HAP-1 (cell line): ENCODE measurements at regions not wholly inside any gene's neighbourhood (a gene's known extent, or its start where the extent isn't known, plus 50 kb on each side); places are given as distances from the start of the nearest gene placed in this dataset.

ENCODE experiments used
- DNase-seq, 2 experiments: peaks; one replicate each; pipeline ENCODE4 v3.0.0-alpha.2; 2016 to 2020; ENCODE audit warnings: low spot score in 2 of 2
- H3K27me3 ChIP-seq: fragments of 250-450 bp; sonication (Bioruptor Pico); 2 replicates; pipeline ENCODE4 v1.5.1; 2020; ENCODE audit warnings: low read depth, mild to moderate bottlenecking, moderate library complexity
- H3K36me3 ChIP-seq: fragments of 250-450 bp; sonication (Bioruptor Pico); replicated peaks from 2 replicates; pipeline ENCODE4 v1.5.1; 2020; ENCODE audit warnings: mild to moderate bottlenecking
- H3K4me1 ChIP-seq: fragments of 250-450 bp; sonication (Bioruptor Pico); 2 replicates; pipeline ENCODE4 v1.5.1; 2020; ENCODE audit warnings: mild to moderate bottlenecking
- H3K4me3 ChIP-seq: fragments of 250-450 bp; sonication (Bioruptor Pico); 2 replicates; pipeline ENCODE4 v1.5.1; 2020; ENCODE audit warnings: mild to moderate bottlenecking, moderate library complexity
- H3K9me3 ChIP-seq: fragments of 250-450 bp; sonication (Bioruptor Pico); 2 replicates; pipeline ENCODE4 v1.5.1; 2020; ENCODE audit warnings: mild to moderate bottlenecking, moderate library complexity
- in situ Hi-C: fragments of 300-500 bp; cut with MboI; formaldehyde crosslinking; loops from 3 replicates; pipeline ENCODE4 v1.14.3; 2020; ENCODE audit warnings: low sequenced_read_pairs, inconsistent platforms, mixed read lengths

DNA sequence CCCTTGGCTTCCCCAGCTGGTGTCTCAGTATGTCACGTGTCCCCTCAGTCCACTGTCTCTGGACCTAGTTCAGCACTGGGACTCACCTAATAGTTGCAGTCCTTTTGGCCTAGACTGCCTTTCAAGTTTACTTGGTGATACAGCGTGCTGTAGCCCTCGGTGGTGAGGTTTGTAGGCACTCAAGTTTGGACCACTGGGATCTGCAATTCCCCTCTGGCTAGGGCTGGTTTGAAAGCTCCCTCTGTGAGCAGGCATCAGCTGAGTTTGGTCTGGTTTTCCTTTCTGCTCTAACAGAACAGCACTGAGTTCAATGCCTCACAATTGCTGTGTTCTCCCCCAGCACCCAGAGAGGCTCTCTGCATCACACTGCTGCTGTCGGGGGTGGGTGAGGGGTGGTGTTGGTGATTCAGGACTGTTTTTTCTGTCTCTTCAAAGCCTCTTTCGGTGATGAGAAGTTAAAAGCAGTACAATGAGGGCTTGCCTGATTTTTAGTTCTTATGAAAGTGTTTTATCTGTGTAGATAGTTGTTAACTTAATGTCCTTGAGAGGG lies 494.2 kb downstream of the TDRD15 start:
- no peak overlapping the region for H3K4me3 ChIP-seq
- no peaks in the 10 kb centered on the region for H3K4me1 ChIP-seq
- no peaks in the 10 kb centered on the region for H3K9me3 ChIP-seq
- in situ Hi-C loops, result no loop called here
- H3K36me3 ChIP-seq, result no peaks in the 10 kb centered on the region
- H3K27me3 ChIP-seq, result no peaks in the 10 kb centered on the region
- DNase-seq, result no peak

DNA sequence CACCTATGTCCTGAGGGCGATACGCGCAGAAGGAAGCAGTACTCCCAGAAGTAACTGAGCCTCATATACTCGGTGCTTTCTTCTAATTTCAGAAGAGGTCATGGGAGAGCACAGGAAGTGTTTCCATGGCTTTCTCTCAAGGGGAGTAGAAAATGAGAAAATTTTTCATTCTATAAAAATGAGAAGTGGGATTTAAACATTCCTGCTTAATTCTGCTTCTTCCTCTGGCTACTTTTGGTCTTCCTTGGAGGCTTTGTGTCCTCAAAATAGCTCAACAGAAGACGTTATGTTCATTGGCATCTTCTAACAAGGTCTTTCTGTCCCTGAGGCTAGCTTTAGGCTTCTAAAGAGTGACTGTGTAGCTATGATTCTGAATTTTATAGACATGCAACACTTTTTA lies 497.0 kb downstream of the TDRD15 start:
- in situ Hi-C loops, result no loop called here
- no peak overlapping the region for H3K4me3 ChIP-seq
- H3K9me3 ChIP-seq, result no peaks in the 10 kb centered on the region
- H3K27me3 ChIP-seq, result no peaks in the 10 kb centered on the region
- no peaks in the 10 kb centered on the region for H3K36me3 ChIP-seq
- no peaks in the 10 kb centered on the region for H3K4me1 ChIP-seq
- DNase-seq, result no peak

DNA sequence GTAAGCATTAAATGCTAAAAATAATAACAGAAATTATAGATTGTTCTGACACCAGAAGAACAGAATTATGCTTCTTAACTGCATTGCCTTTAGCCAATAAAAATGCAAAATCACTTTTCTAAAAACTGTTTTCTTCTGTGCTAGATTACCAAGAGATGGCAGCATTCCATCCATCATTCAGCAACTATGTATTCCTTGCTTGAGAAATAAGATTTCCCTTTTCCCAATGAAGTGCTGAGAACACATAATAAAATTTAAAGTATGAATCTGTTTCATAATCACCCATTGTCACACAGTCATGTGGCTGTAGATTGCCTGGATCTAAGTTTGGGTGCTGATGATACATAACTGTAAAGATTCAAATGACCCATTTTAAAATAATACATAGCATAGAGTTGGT lies 504.2 kb downstream of the TDRD15 start:
- H3K4me3 ChIP-seq, result no peak overlapping the region
- in situ Hi-C loops, result no loop called here
- no peak for DNase-seq
- no peaks in the 10 kb centered on the region for H3K27me3 ChIP-seq
- no peaks in the 10 kb centered on the region for H3K4me1 ChIP-seq
- no peaks in the 10 kb centered on the region for H3K9me3 ChIP-seq
- H3K36me3 ChIP-seq, result no peaks in the 10 kb centered on the region

DNA sequence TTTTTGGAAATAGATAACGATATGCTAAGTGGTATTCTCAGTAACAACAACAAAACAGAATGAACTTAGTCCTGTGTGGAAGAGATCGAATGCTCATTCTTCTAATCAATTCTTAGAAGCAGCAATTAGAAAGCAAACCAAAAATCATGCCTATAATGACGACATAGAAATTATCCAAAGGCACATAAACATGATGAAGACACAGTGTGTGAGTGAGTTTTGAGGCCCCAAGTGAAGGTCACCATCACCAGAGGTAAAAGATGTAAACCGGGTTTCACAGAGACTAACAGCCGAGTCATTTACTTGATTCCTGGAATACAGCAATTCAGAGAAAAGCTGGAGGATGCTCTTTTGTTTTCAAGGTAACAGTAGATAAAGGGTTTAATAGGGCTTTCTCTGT lies 509.2 kb downstream of the TDRD15 start:
- Histone ChIP-seq H3K36me3 (no peaks in the 10 kb centered on the region), H3K27me3 (no peaks in the 10 kb centered on the region), H3K4me1 (no peaks in the 10 kb centered on the region), H3K9me3 (no peaks in the 10 kb centered on the region), H3K4me3 (no peak overlapping the region)
- no peak for DNase-seq
- in situ Hi-C loops, result no loop called here

DNA sequence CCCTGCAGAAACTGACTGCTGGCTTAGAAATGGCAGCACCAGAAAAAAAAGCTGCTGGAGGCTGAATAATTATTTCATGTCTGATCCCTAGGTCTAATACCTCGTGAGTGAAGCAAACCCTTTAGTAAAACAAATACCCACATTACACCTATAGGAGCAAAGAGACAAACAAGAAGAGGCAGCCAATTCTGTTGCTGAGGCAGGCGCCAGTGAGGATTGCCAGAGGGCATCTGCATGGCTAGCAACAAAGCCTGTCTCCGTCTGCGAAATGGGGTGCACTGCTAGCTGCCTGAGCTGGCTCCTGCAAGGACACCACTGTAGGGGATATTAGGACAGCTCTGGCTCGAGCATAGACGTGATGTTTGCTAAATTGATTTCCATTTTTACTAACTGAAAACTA lies 509.7 kb downstream of the TDRD15 start:
- Histone ChIP-seq H3K27me3 (no peaks in the 10 kb centered on the region), H3K4me1 (no peaks in the 10 kb centered on the region), H3K4me3 (no peak overlapping the region), H3K36me3 (no peaks in the 10 kb centered on the region), H3K9me3 (no peaks in the 10 kb centered on the region)
- in situ Hi-C loops, result no loop called here
- DNase-seq, result no peak

DNA sequence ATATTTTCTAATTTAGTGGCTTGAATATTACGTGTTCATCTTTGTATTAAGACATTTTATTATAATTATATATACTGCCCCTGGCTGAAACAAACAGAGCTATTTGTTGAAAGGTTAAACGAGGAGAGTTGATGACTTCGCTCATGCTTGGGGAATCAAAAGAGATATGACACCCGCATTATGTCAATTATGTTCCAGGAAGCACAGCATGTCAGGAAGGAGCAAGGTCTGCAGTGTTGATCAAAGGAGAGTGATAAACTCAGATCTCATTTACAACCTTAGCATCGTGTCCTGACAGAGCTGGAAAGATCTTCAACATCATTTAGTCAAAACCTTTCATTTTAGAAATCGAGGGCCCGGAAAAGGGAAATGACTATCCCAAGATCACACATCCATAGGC lies 510.1 kb downstream of the TDRD15 start:
- Histone ChIP-seq H3K4me1 (no peaks in the 10 kb centered on the region), H3K9me3 (no peaks in the 10 kb centered on the region), H3K36me3 (no peaks in the 10 kb centered on the region), H3K27me3 (no peaks in the 10 kb centered on the region), H3K4me3 (no peak overlapping the region)
- in situ Hi-C loops, result no loop called here
- no peak for DNase-seq

DNA sequence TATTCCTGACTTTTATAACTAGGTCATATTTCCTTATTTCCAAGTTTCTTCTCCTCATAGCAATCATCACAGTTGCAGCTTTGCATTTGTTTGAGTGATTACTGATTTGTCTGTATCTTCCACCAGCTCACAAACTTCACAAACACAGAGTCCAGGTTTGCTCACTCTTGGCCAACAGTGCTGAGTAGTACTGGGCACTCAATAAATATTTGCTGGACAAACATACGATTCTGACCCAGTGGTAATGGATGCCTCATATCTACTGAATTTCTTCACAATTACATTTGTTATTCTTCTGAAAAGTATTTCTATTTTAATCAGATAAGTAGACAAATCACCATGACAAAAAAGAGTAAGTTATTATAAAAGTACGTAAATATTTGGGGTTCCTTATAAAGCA lies 516.3 kb downstream of the TDRD15 start:
- H3K36me3 ChIP-seq, result no peaks in the 10 kb centered on the region
- no peak overlapping the region for H3K4me3 ChIP-seq
- in situ Hi-C loops, result no loop called here
- no peaks in the 10 kb centered on the region for H3K4me1 ChIP-seq
- no peaks in the 10 kb centered on the region for H3K9me3 ChIP-seq
- DNase-seq, result no peak
- H3K27me3 ChIP-seq, result no peaks in the 10 kb centered on the region

DNA sequence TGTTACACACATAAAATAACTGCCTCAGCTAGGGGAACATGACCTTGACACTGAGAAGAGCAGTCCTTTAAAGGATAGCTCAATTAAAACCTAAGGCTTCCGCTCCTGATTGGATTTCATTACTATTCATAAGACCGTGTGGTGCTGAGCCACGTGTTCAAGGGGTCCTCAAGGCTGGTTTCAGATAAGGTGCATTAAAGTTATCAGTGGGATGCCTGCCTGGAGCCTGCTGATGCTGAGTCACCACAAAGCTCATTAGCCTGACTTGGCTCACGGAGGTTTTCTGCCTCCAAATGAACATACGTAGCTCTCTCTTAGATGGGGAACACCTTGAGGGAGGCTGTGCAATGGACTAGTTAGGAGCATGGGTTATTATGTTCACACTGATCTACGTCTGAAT lies 518.9 kb downstream of the TDRD15 start:
- Histone ChIP-seq H3K27me3 (no peaks in the 10 kb centered on the region), H3K4me3 (no peak overlapping the region), H3K9me3 (no peaks in the 10 kb centered on the region), H3K36me3 (no peaks in the 10 kb centered on the region), H3K4me1 (no peaks in the 10 kb centered on the region)
- no peak for DNase-seq
- in situ Hi-C loops, result no loop called here

DNA sequence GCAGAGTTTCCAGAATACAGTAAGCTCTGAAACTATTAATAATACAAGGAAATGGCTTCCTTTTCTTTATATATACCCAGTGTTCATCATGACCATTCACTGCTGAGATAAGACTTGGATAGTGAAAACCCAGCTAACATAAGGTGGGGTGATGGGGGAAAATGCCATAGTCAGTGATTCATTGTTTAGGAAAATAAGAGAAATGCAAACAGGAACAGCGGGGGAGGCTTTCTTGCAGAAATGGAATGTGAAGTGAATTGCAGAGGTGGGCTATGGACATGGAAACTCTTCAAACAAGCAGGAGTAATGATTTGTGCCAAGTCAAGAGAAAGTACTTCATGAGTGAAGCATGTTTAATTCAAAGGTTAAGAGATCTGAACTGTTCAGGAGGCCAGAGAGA lies 519.4 kb downstream of the TDRD15 start:
- Histone ChIP-seq H3K9me3 (no peaks in the 10 kb centered on the region), H3K4me3 (no peak overlapping the region), H3K4me1 (no peaks in the 10 kb centered on the region), H3K27me3 (no peaks in the 10 kb centered on the region), H3K36me3 (no peaks in the 10 kb centered on the region)
- no peak for DNase-seq
- in situ Hi-C loops, result no loop called here

DNA sequence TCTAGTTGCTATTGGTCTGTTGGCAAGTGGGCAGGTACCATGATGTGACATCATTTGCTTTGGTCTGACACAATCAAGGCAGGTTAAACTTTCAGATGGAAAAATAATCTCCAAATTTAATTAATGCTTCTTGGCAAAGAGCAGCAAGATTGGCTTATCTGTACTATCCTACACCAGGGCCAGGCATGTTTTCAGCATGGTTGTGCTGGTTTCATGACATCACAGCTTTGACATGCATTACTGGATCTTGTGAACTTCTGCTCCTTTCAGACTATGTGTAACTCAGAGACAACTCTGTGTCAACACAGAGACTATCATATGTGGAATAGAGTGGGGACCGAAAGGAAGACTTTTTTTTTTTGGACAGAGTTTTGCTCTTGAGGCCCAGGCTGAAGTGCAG lies 520.5 kb downstream of the TDRD15 start:
- H3K27me3 ChIP-seq, result no peaks in the 10 kb centered on the region
- no peaks in the 10 kb centered on the region for H3K9me3 ChIP-seq
- no peaks in the 10 kb centered on the region for H3K4me1 ChIP-seq
- H3K36me3 ChIP-seq, result no peaks in the 10 kb centered on the region
- in situ Hi-C loops, result no loop called here
- H3K4me3 ChIP-seq, result no peak overlapping the region
- no peak for DNase-seq

DNA sequence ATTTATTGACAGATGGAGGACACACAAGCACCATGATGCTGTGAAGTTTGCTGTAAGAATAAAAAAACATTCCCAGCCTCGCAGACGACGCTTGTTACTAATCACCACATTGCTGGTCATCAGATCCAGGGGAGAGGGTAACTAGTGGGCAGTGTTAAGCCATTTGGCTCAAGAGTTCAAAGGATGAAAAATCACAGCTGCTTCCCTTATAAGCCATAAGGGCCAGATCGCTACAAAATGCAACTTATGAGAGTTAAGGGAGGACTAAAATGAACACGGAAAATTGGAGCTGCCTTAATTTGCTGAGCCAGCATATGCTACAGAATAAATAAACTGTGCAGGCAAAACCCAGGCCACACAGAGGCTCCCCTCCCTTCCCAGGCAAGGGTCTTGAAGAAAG lies 522.6 kb downstream of the TDRD15 start:
- no peaks in the 10 kb centered on the region for H3K9me3 ChIP-seq
- H3K4me3 ChIP-seq, result no peak overlapping the region
- no peaks in the 10 kb centered on the region for H3K4me1 ChIP-seq
- no peaks in the 10 kb centered on the region for H3K27me3 ChIP-seq
- in situ Hi-C loops, result no loop called here
- no peak for DNase-seq
- H3K36me3 ChIP-seq, result no peaks in the 10 kb centered on the region

DNA sequence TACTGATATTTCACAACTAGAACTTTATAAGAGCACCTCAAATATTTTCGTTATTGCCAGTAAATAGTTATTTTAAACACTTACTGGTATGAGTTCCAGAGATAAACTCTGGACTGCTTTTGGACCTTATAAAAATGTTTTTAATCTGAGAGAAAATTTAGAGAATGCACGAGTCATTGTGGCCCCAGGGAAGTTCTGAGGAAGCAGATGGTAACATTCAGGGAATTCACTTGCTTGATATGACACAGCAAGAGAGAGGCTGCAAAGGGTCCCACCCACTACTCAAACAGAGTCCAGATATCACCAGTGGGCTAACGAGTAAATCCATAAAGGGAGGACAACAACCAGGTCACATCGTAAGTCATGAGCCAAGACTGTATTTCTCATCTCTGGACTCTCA lies 526.8 kb downstream of the TDRD15 start:
- no peaks in the 10 kb centered on the region for H3K4me1 ChIP-seq
- in situ Hi-C loops, result no loop called here
- DNase-seq, result no peak

DNA sequence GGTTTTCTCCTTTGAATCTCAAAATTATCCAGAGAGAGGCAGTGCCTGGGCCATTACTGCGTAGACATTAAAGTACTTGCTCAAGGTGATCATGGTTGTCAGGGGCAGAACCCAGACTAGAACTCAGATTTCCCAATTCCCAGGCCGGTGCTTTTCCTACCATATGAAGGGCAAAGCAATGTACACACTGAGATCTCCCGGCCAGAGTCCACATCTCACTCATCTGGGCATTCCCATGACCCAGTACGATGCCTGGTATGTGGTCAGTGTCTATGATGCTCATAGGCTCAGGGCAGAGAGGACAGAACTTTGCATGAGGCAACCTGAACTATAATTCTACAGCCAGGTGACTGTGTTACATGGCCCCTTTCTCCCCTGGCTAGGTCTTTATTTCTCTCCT lies 531.4 kb downstream of the TDRD15 start:
- no peak for DNase-seq
- no peaks in the 10 kb centered on the region for H3K36me3 ChIP-seq
- no peaks in the 10 kb centered on the region for H3K4me1 ChIP-seq
- H3K4me3 ChIP-seq, result no peak overlapping the region
- in situ Hi-C loops, result no loop called here
- no peaks in the 10 kb centered on the region for H3K9me3 ChIP-seq
- H3K27me3 ChIP-seq, result no peaks in the 10 kb centered on the region

More for the DNA sequence above, 526.8 kb downstream of the TDRD15 start:
- no peaks in the 10 kb centered on the region for H3K36me3 ChIP-seq
- H3K9me3 ChIP-seq, result no peaks in the 10 kb centered on the region
- H3K4me3 ChIP-seq, result no peak overlapping the region
- no peaks in the 10 kb centered on the region for H3K27me3 ChIP-seq

DNA sequence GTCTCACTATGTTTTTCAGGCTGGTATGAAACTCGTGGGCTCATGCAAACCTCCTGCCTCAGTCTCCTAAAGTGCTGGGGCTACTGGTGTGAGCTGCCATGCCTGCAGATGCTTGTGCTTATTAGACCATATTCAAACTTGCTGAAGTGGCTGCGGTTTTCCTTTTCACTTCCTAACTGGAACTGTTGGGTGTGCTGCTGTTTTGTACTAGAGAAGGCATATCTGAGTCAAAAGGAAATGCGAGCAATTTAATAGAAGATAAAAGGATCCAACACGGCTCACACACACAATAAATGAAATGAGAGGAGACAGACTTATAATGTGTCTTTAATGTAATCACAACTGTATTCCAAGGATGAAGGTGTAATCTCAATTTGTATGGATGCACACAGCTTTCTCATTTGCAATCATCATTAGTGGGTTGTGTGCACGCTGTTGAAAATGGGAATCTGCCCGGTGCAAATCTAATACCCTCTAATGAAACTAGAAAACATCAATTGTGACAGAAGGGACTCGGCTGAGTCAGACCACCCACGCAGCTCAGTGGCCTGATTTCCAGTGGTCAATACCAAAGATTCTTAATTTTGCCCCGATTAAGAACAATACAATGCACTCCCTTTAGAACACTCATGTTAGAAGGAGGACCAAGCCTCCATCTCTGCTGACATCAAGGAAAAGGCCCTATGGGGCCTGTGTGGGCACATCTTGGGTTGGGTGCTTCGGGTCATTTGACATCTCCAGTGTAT lies 532.7 kb downstream of the TDRD15 start:
- Histone ChIP-seq H3K9me3 (no peaks in the 10 kb centered on the region), H3K4me3 (no peak overlapping the region), H3K4me1 (no peaks in the 10 kb centered on the region), H3K27me3 (no peaks in the 10 kb centered on the region), H3K36me3 (no peaks in the 10 kb centered on the region)
- in situ Hi-C loops, result no loop called here
- DNase-seq, result no peak

DNA sequence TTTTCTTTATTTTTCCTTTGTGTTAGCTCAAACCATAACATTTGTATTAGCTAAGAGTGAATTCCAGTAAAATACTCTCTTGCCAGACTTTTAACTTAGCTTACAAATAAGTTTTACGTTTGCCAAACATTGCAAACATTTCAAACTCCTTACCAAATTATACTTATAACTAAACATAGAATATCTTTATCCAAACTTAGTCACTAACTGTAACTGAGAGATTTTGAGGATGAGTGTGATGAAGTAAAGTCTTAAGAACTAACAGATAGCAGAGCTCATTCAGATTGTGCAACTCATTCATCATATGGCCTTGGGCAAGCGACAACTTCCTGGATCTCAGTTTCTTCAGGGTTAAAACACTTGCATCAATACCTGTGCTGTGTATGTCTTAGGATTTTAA lies 533.7 kb downstream of the TDRD15 start:
- H3K36me3 ChIP-seq, result no peaks in the 10 kb centered on the region
- no peaks in the 10 kb centered on the region for H3K4me1 ChIP-seq
- in situ Hi-C loops, result no loop called here
- no peak for DNase-seq
- no peaks in the 10 kb centered on the region for H3K9me3 ChIP-seq
- no peak overlapping the region for H3K4me3 ChIP-seq
- no peaks in the 10 kb centered on the region for H3K27me3 ChIP-seq
